OCI-LY7 (cell line): ENCODE measurements at regions not wholly inside any gene's neighbourhood (a gene's known extent, or its start where the extent isn't known, plus 50 kb on each side); places are given as distances from the start of the nearest gene placed in this dataset.

Experiments used
- BruUV-seq: library from RNA; stranded (reverse); fragments of 400-500 nt; replicated peaks from 2 replicates; lab custom pipeline; 2021; lab: Mats Ljungman, UMichigan
- CTCF ChIA-PET: fragments of 300-600 bp; sonication (Branson Sonifier 250); formaldehyde crosslinking; loops from one replicate; lab custom pipeline; 2022; ENCODE audit warnings: antibody characterized with exemption; ENCODE audit not compliant: unreplicated experiment; lab: Charles Lee
- POLR2A ChIA-PET: fragments of 300-600 bp; sonication (Branson Sonifier 250); formaldehyde crosslinking; loops from one replicate; lab custom pipeline; 2022; ENCODE audit warnings: antibody characterized with exemption; lab: Charles Lee
- DNase-seq: peaks from one replicate; pipeline ENCODE4 v3.0.0-alpha.2; 2015; ENCODE audit warnings: low spot score
- H2AFZ ChIP-seq: fragments of 200-600 bp; sonication (generic), shearing (Covaris generic); 2 replicates; pipeline ENCODE4 v1.6.1; 2014; ENCODE audit warnings: mild to moderate bottlenecking, antibody characterized with exemption, low read length, moderate library complexity
- H3K27ac ChIP-seq: fragments of 200-600 bp; sonication (generic); 2 replicates; pipeline ENCODE4 v1.5.1; 2014; ENCODE audit warnings: mixed run types, low read depth, mild to moderate bottlenecking, moderate library complexity, low read length, inconsistent platforms; ENCODE audit not compliant: poor library complexity, severe bottlenecking
- H3K36me3 ChIP-seq: fragments of 200-600 bp; sonication (generic); 2 replicates; pipeline ENCODE4 v1.6.1; 2014; ENCODE audit warnings: mild to moderate bottlenecking, antibody characterized with exemption, low read length, moderate library complexity, mixed read lengths; ENCODE audit not compliant: insufficient read depth
- H3K4me1 ChIP-seq: fragments of 200-600 bp; sonication (generic); 2 replicates; pipeline ENCODE4 v1.5.1; 2014; ENCODE audit warnings: mild to moderate bottlenecking, low read length; ENCODE audit not compliant: insufficient read depth, poor library complexity, severe bottlenecking
- H3K4me2 ChIP-seq: fragments of 200-600 bp; sonication (generic); 2 replicates; pipeline ENCODE4 v1.6.1; 2014; ENCODE audit warnings: mild to moderate bottlenecking, low read length
- H3K4me3 ChIP-seq: fragments of 200-600 bp; sonication (generic); 2 replicates; pipeline ENCODE4 v1.5.1; 2014; ENCODE audit warnings: mild to moderate bottlenecking, low read depth, low read length; ENCODE audit not compliant: poor library complexity, severe bottlenecking
- H3K79me2 ChIP-seq: fragments of 200-600 bp; sonication (generic); 2 replicates; pipeline ENCODE4 v1.6.1; 2016; ENCODE audit warnings: low read depth, mild to moderate bottlenecking, low read length, moderate library complexity, mixed read lengths; ENCODE audit not compliant: insufficient read depth
- H3K9me2 ChIP-seq: fragments of 200-600 bp; sonication (generic); 2 replicates; pipeline ENCODE4 v1.6.1; 2016; ENCODE audit warnings: mild to moderate bottlenecking, low read length, mixed read lengths; ENCODE audit not compliant: insufficient read depth
- H3K9me3 ChIP-seq: fragments of 200-600 bp; sonication (generic); 2 replicates; pipeline ENCODE4 v1.6.1; 2014; ENCODE audit warnings: mild to moderate bottlenecking, mixed run types, low read length, mixed read lengths
- H4K20me1 ChIP-seq: fragments of 200-600 bp; sonication (generic); 2 replicates; pipeline ENCODE4 v1.6.1; 2014; ENCODE audit warnings: mild to moderate bottlenecking, antibody characterized with exemption, low read length, moderate library complexity, mixed read lengths; ENCODE audit not compliant: insufficient read depth
- CTCF ChIP-seq: fragments of 200-600 bp; sonication (generic); conservative IDR thresholded peaks from 2 replicates; pipeline ENCODE4 v1.5.1; 2014; ENCODE audit warnings: mild to moderate bottlenecking, antibody characterized with exemption, low read length, moderate library complexity, mixed read lengths
- EZH2phosphoT487 ChIP-seq: fragments of 200-600 bp; sonication (generic); IDR thresholded peaks from 2 replicates; pipeline ENCODE4 v1.6.1; 2018; ENCODE audit warnings: low read depth, borderline replicate concordance, mild to moderate bottlenecking, mixed run types, antibody characterized with exemption, low read length, moderate library complexity, mixed read lengths
- intact Hi-C: fragments of 100-400 bp; cut with micrococcal nuclease; formaldehyde crosslinking; loops from one replicate; pipeline ENCODE4 v1.10.0; 2022; ENCODE audit not compliant: unreplicated experiment

GRCh38 chr13:68358294-68358705, 1128.2 kb upstream of the PCDH9 start:
- Histone ChIP-seq H3K27ac (no peak overlapping the region), H2AFZ (no peak overlapping the region), H3K4me2 (no peak overlapping the region), H4K20me1 (no peaks in the 10 kb centered on the region), H3K79me2 (no peaks in the 10 kb centered on the region), H3K4me3 (no peak overlapping the region), H3K9me2 (no peaks in the 10 kb centered on the region), H3K36me3 (no peaks in the 10 kb centered on the region), H3K4me1 (no peaks in the 10 kb centered on the region), H3K9me3 (no peaks in the 10 kb centered on the region)
- intact Hi-C loops: no loop called here
- POLR2A ChIA-PET: no interaction called here
- DNase-seq: no peak
- no TSS peak for BruUV-seq
- TF ChIP-seq CTCF (no peak), EZH2phosphoT487 (no peak)
- CTCF ChIA-PET: no interaction called here

- intact Hi-C loops: no loop called here
- no TSS peak for BruUV-seq
- H2AFZ ChIP-seq: no peak overlapping the region
- no peaks in the 10 kb centered on the region for H3K79me2 ChIP-seq
- no peaks in the 10 kb centered on the region for H3K36me3 ChIP-seq
- no peak for DNase-seq
- CTCF ChIA-PET: no interaction called here
- TF ChIP-seq EZH2phosphoT487 (no peak), CTCF (no peak)
- no peak overlapping the region for H3K27ac ChIP-seq
- POLR2A ChIA-PET: interaction anchor here (0.7 kb wide), 1 partner anchor 30 kb away, joined by 3 read pairs; no protein-coding TSS in a partner anchor
- no peak overlapping the region for H3K4me2 ChIP-seq
- H3K9me2 ChIP-seq: no peaks in the 10 kb centered on the region
- H3K9me3 ChIP-seq: no peaks in the 10 kb centered on the region
- H4K20me1 ChIP-seq: no peaks in the 10 kb centered on the region
- H3K4me1 ChIP-seq: no peaks in the 10 kb centered on the region
- no peak overlapping the region for H3K4me3 ChIP-seq
Measured at GRCh38 chr13:68350554-68350953, 1120.4 kb upstream of the PCDH9 start.

DNA sequence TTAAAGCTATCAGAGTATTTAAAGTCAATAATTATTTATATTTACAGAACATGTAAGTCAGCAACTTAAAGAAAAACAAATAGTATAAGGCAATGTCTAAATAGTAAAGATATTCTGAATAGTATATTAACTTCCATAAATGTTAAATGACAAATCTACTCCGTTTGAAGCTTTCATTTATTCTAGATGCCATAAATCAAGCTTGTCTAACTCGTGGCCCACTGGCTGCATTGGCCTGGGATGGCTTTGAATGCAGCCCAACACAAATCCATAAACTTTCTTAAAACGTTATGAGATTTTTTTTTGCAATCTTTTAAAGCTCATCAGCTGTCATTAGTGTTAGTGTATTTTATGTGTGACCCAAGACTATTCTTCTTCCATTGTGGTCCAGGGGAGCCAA, 1117.1 kb upstream of the PCDH9 start:
- intact Hi-C loops: no loop called here
- Histone ChIP-seq H3K79me2 (no peaks in the 10 kb centered on the region), H3K9me3 (no peaks in the 10 kb centered on the region), H2AFZ (no peak overlapping the region), H3K4me1 (no peaks in the 10 kb centered on the region), H3K4me2 (no peak overlapping the region), H3K36me3 (no peaks in the 10 kb centered on the region), H3K4me3 (no peak overlapping the region), H3K9me2 (no peaks in the 10 kb centered on the region), H4K20me1 (no peaks in the 10 kb centered on the region), H3K27ac (no peak overlapping the region)
- ChIA-PET POLR2A (interaction anchor here (1.2 kb wide), 2 partner anchors 9 to 12 kb away, joined by 3 read pairs; no protein-coding TSS in a partner anchor), CTCF (no interaction called here)
- no TSS peak for BruUV-seq
- no peak for DNase-seq
- TF ChIP-seq EZH2phosphoT487 (no peak), CTCF (no peak)
